LNCAP (cell line): ENCODE measurements at regions not wholly inside any gene's neighbourhood (a gene's known extent, or its start where the extent isn't known, plus 50 kb on each side); places are given as distances from the start of the nearest gene placed in this dataset.

Experiments
- TF ChIP-seq, protein P1 (sequence below): fragments of 450-650 bp; IDR thresholded peaks from 2 replicates; pipeline ENCODE4 v1.5.1; 2017; ENCODE audit warnings: mild to moderate bottlenecking

DNA sequence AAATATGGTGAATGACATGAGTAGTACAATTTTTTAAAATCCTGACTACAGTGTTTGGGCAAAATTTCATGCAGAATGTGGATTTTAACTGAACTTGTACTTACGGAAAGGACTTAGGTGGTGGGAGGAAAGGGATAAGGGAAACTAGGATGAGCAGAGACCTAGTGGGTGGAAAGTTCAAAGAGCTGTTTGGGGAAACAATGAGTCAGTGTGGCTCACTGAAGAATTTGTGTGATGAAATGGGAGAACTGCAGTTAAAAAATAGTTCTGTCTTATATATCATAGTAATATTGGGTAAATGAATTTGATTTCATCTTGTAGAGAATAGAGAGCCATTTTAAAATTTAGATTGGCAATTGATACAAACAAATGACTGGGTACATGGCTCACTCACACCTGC lies 220.1 kb upstream of the CTAGE1 start:
- TF ChIP-seq, protein P1, sequence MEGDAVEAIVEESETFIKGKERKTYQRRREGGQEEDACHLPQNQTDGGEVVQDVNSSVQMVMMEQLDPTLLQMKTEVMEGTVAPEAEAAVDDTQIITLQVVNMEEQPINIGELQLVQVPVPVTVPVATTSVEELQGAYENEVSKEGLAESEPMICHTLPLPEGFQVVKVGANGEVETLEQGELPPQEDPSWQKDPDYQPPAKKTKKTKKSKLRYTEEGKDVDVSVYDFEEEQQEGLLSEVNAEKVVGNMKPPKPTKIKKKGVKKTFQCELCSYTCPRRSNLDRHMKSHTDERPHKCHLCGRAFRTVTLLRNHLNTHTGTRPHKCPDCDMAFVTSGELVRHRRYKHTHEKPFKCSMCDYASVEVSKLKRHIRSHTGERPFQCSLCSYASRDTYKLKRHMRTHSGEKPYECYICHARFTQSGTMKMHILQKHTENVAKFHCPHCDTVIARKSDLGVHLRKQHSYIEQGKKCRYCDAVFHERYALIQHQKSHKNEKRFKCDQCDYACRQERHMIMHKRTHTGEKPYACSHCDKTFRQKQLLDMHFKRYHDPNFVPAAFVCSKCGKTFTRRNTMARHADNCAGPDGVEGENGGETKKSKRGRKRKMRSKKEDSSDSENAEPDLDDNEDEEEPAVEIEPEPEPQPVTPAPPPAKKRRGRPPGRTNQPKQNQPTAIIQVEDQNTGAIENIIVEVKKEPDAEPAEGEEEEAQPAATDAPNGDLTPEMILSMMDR = no peak

DNA sequence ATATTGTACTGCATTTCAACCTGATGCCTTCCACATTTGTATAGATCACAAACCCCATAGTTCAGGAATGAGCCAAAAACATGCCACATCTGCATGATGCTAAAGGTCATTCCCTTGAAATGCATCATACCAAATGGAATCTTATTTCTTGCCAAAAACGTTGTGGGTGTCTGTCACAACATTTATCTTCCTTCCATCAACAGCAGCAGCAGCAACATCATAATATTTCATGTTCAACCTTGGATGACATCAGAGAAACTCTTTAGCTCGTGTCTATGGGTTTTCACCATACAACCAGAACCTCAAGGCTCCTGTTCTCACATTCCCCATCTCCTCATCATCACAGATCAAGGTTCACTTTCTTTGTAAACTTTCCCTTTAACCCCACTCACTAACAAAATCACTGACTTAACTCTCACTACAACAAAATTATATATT lies 221.3 kb upstream of the CTAGE1 start:
- TF ChIP-seq, protein P1 = no peak

DNA sequence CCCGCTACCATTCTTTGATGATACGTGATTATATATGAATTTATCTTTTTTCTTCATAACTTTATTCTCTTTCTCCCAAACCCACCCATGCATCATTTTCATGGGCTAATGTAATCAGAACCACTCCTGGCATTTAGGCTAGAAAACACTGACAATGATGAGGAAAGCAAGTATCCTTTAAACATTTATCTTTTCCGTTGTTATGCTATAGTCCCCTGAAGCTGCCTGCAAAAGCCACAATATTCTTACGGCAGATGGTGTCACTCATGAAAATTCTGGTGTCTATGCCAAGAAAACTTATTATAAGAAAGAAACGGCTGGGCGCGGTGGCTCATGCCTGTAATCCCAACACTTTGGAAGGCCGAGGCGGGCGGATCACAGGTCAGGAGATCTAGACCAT lies 221.8 kb upstream of the CTAGE1 start:
- TF ChIP-seq, protein P1 = no peak

DNA sequence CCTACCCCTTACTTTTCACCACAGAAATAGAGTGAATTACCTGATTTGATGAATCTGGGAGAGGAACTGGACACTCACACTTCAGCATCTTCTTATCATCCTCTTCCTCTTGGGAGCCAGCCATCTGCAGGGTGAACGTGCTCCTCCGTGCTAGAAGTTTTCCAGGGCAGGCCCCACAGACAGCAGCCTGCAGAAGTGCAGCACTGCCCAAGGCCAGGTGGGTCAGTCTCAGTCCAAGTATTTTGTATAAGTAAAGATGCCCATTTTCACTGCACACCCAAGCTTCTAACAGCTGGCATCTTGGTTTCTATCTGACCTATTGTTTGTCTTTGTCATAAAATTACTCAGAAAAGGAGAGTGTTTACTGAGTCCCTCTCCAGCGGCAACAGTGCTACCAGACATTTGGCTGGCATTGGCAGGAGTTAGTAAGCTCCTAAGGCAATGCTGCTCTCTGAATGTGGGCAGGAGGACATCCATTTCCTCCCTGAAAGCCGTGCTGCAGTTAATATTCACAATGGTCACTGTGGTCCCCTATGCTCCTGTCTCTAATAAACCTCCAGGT lies 222.6 kb upstream of the CTAGE1 start:
- TF ChIP-seq, protein P1 = no peak

DNA sequence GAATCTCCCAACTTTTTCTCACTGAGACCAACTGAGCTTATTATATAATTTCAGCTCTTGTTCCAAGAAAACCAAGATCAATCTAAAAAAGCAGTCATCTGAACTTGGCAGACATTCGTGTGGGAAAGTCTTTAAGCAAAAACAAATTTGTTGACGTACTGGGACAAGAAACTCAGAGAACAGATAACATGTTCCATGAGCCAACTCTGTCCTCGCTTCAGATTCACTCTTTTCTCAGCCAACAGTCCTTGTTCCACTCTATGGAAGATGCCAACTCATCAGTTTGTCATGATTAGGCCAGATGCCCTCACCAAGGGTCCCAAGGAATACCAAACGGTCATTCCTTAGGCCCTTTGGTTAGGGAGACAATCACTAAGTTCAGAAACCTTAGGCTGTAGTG lies 224.2 kb upstream of the CTAGE1 start:
- TF ChIP-seq, protein P1 = no peak

DNA sequence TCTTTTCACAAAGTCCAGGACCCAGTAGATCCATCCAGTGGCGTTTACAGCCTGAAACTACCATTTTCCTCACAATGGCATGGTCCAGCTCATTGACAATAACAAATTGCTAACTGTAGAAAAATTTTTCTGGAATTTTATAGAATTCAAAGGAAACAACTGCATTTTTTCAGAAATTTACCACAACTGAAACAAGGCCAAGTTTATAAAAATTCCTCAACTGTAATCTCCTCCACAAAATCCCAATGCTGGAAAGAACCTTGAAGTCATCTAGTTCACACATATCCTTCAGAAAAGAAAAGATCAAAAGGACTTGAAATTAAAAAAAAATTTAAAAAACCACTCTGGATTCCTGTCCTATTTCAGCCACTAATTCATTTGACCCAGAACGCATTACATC lies 226.0 kb upstream of the CTAGE1 start:
- TF ChIP-seq, protein P1 = no peak

DNA sequence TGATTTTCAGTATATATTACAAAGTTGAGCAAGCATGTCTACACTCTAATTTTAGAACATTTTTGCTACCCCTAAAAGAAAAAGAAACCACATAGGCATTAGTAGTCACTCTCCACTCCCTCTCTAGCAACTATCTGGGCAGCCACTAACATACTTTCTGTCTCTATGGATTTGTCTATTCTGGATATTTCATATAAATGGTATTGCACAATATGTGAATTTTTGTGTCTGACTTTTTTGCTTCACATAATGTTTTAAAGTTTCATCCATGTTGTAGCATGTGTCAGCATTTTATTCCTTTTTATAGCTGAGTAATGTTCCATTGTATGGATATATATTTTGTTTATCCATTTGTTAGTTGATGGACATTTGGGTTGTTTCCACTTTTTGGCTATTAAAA lies 232.5 kb upstream of the CTAGE1 start:
- TF ChIP-seq, protein P1 = no peak

DNA sequence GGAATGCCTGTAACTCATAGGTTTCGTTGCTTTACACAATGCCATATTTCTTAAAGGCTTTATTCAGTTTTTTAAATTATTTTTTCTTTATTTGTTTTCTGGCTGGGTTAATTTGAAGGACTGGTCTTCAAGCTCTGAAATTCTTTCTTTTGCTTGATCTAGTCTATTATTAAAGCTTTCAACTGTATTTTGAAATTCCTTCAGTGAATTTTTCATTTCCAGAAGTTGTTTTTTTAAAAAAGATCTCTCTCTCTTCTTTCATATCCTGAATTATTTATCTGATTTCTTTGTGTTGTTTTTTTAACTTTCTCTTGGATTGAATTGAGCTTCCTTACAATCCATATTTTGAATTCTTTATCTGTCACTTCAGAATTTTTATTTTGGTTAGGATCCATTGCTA lies 239.9 kb upstream of the CTAGE1 start:
- TF ChIP-seq, protein P1 = no peak
